Stimulated activated CD4-positive, alpha-beta T cell treated with anti-CD3 and anti-CD28 coated beads, Interleukin-1b, Interleukin-23, amount 100 ng/mL, for 1 hour (primary cell): ENCODE measurements at regions not wholly inside any gene's neighbourhood (a gene's known extent, or its start where the extent isn't known, plus 50 kb on each side); places are given as distances from the start of the nearest gene placed in this dataset.
"Not testable (repeated sequence)": the region's sequence is repeated elsewhere in the genome, so short reads cannot be mapped to it uniquely, and the experiment has no call there.

Experiments
- DNase-seq, 2 donors: peaks; one replicate each; pipeline ENCODE4 v3.0.0-alpha.2; 2020; ENCODE audit warnings: low read depth in 2 of 2

GRCh38 chr22:26967282-26967681 is 309.9 kb downstream of the MIAT start:
- DNase-seq = no peak

- DNase-seq = no peak
Measured at GRCh38 chr22:26968859-26969523, 311.6 kb downstream of the MIAT start.

DNA sequence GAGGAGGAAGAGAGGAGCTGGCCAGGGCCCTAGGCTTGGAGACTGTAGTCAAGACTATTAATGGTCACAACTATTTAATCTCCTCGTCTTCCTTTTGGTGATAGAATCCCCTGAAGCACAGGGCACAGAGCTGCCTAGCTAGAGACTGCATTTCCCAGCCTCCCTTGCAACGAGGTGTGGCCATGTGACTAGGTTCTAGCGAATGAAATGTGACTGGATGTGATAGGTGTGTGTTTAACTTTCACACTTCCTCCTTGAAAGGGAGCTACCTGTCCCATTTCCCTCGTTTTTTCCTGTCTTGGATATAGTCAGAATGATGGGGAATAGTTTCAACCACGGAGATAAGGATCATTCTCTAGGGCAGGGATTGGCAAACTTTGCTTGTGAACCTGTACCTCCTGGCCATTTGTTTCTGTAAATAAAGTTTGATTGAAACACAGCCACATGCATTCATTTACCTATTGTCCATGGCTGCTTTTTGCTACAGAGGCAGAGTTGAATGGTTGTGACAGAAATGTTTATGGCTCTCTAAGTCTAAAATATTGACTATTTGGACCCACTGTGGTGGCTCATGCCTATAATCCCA is 313.5 kb downstream of the MIAT start:
- DNase-seq = no peak

DNA sequence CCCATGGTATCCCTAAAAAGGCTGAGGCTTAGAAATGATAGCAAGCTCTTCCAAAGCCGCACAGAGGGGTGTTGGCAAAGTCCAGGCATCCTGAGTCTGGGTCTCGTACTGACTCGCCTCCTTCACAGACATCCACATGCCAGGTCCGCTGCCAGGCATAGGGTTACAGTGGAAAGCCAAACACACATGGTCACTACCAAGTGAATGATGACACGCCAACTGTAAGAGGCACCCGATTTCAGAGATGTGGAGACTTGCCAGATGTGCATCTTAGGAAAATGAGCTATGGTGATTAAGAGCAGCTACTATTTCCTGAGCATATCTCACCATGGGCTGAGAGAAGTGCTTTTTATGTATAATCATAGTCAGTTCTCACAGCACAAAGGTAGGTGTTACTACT is 314.9 kb downstream of the MIAT start:
- no peak for DNase-seq

- DNase-seq = not testable (repeated sequence)
Measured at GRCh38 chr22:26972915-26973314, 315.5 kb downstream of the MIAT start.

GRCh38 chr22:26974034-26974433 is 316.6 kb downstream of the MIAT start:
- DNase-seq = no peak

- DNase-seq = no peak
Measured at GRCh38 chr22:26974914-26975803, 317.8 kb downstream of the MIAT start.

DNA sequence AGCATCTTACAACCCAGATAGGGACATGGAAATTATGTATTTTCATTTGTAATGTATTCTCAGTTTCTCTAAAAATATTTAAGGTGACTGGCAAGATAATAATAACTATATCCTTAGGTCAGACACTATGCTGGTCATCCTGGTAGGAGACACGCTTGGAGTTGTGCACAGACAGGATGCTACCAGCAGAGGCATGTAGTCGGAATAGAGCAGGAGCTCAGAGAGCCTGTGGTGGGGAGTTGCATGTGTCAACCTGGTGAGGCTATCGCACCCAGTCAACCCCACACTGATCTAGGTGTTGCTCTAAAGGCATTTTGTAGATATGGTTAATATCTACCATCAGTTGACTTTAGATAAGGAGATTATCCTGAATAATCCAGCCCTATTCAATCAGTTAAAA is 318.5 kb downstream of the MIAT start:
- no peak for DNase-seq

GRCh38 chr22:26977741-26978376 is 320.5 kb downstream of the MIAT start:
- DNase-seq = no peak

- DNase-seq = no peak
Measured at GRCh38 chr22:26979294-26979693, 321.9 kb downstream of the MIAT start.

DNA sequence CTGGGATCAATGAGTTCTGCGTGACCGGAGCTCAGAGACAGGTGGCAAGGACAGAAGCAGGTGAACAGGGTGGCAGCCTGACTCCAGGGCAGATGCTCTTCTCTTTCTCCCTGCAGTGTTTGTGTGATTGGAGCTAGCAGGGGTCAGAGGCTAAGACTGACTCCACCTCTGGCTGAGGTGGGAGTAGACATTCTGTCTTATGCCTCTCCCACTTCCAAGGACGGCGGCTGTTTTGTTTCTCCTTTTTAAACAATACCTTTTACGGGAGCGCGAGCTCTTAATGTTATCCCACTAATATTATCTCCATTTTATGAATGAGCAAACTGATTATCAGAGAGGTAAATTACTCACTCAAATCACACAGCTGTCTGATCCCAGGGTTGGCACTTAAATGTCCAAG is 323.7 kb downstream of the MIAT start:
- no peak for DNase-seq

DNA sequence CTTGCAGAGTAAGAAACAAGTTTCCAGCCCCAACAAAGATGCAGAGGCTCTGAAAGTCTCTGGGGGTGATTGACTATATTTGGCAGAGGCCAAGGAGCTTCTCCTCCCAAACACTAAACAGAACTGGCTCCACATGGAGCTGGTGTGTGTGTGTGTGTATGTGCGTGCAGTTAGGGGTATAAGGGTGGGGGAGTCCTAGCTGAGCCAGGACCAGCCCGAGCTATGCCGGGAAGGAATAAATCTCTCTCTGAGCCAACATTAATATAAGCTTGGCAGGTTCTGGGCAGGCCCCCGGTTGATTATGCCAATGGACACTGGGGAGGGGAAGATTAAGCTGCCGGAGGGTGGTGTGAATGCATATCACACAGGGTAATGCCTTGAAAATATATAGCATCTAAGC is 324.2 kb downstream of the MIAT start:
- no peak for DNase-seq

DNA sequence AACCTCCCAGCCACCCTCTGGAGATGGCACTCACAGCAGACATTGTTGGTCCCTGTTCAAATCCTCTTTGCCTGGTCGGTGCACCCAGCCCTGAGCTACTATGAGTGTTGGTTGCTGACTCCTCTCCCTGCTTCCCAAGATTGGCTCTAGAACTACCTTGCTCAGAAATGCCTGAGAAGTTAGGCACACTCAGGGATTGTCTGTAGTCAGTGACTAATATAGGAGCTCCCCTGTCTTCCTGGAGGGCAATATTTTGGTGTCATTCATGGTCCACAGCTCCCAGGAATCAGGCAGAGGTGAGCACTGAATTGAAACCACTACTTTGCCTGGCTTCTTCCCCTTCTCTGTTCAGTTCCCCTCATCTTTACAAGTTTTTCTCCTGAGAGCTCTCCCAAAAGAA is 325.9 kb downstream of the MIAT start:
- no peak for DNase-seq

DNA sequence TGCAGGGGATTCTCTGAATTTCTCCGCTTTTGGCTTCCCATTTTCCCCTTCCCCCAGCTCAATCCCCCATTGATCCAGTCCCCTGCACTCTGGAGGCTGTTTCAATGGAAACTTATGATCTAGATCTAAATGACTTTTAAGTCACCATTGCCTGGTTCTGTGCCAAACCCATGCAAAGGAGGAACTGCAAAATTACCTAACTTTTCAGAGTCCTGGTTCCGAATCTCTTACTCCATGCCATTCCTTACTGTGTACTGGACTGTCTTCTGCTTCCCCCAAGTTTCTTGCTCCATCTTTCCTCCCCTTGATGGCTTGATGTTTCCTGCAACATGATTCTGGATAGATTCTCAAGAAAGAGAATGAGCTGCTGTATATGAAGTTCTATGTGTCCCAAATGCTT is 327.8 kb downstream of the MIAT start:
- DNase-seq = no peak

- DNase-seq = no peak
Measured at GRCh38 chr22:26985931-26986782, 328.8 kb downstream of the MIAT start.

GRCh38 chr22:26986884-26987283 is 329.5 kb downstream of the MIAT start:
- no peak for DNase-seq

GRCh38 chr22:26990503-26991189 is 333.3 kb downstream of the MIAT start:
- DNase-seq = no peak

- no peak for DNase-seq
Measured at GRCh38 chr22:26992556-26992955, 335.2 kb downstream of the MIAT start.

GRCh38 chr22:26993886-26994285 is 336.5 kb downstream of the MIAT start:
- DNase-seq = no peak

DNA sequence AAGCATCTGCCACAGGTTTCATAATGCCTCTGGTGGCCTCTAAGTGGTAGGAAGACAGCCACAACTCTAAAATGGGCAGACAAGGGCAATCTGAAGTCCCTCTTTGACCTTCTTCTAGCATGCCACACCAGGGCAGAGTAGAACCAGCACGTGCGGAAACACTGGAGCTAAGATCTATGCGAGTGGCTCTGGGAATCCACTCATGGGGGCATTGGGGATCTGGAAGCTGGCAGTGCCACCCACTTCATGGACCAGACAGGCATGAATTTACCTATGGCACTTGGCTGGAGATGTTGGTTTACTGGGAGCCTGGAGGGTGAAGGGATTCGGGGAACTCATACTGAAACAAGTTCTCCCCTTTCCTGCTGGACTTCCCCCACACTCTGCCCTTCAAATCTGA is 337.4 kb downstream of the MIAT start:
- DNase-seq = no peak

DNA sequence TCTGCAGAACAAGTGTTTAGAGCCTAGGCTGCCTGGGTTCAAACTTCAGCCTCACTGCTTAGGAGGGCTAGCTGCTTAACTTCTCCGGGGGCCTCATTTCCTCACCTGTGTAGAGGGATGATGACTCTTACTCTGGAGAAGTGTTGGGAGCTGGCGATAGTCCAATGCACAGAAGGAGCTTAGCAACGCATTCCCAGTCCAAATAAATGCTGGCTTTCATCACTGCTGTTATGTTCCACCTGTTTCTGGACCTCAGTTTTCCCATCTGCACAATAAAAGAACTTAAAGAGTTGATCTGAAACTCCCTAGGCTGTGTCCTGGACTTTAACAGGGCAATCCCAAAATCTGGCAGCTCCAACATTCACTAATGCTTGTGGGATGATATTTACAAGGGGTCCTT is 337.8 kb downstream of the MIAT start:
- DNase-seq = no peak
